SJSA1 (cell line): ENCODE measurements at regions not wholly inside any gene's neighbourhood (a gene's known extent, or its start where the extent isn't known, plus 50 kb on each side); places are given as distances from the start of the nearest gene placed in this dataset.
A peak's percentile ranks its signal among the peaks of the same experiment; 100 is the strongest.

Source experiments
- DNase-seq, 2 experiments: peaks; one replicate each; pipeline ENCODE4 v3.0.0-alpha.2; 2015 to 2020; ENCODE audit warnings: low spot score in 2 of 2, low read depth in 1 of 2
- H3K27ac ChIP-seq: fragments of 250-450 bp; sonication (Bioruptor Pico); 2 replicates; pipeline ENCODE4 v1.5.1; 2020; ENCODE audit warnings: mild to moderate bottlenecking, moderate library complexity
- H3K27me3 ChIP-seq: fragments of 250-450 bp; sonication (Bioruptor Pico); replicated peaks from 2 replicates; pipeline ENCODE4 v1.5.1; 2020; ENCODE audit warnings: mild to moderate bottlenecking, moderate library complexity
- H3K36me3 ChIP-seq: fragments of 250-450 bp; sonication (Bioruptor Pico); 2 replicates; pipeline ENCODE4 v1.5.1; 2020; ENCODE audit warnings: mild to moderate bottlenecking
- H3K4me1 ChIP-seq: fragments of 250-450 bp; sonication (Bioruptor Pico); replicated peaks from 2 replicates; pipeline ENCODE4 v1.6.1; 2021; ENCODE audit warnings: mild to moderate bottlenecking
- H3K4me3 ChIP-seq: fragments of 250-450 bp; sonication (Bioruptor Pico); 2 replicates; pipeline ENCODE4 v1.5.1; 2020; ENCODE audit warnings: mild to moderate bottlenecking
- H3K9me3 ChIP-seq: fragments of 250-450 bp; sonication (Bioruptor Pico); replicated peaks from 2 replicates; pipeline ENCODE4 v1.5.1; 2020; ENCODE audit warnings: mild to moderate bottlenecking

DNA sequence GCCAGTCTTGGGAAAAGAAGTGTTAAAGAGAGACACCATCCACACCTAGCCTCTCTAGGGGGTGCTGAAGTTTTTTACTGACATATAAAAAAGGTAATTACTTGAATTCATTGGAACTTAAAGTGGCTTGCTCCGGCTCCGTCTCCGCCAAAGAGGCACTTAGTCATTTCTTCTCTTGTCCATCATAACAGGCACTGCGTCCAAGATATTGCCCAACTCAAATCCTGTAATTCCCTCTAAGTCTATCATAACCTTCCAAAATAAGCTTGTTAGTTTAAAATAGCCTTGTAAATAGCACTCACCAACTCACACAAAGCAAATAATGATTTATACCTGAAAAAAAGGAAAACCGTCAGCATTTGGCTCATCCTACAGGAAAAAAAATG is 160.5 kb downstream of the ZBTB18 start:
- no peaks in the 10 kb centered on the region for H3K36me3 ChIP-seq
- DNase-seq, result no peak

DNA sequence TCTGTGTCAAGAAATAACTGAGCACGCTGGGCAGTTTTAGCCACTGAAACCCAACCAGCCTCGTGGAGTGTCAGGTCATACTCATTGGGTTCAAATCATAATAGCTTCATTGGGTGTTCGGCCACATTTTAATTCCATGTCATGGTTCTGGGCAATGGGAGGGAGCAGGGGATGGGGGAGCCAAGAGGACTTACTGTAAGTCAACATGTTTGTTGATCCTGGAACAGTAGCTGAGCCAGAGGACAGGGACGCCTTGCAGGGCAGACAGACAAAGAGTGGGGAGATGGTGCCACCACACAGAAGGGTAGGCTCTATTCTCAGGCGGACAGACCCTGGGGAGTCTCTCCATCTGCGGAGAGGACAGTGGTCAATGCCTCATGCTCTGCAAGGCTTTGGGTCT is 161.1 kb downstream of the ZBTB18 start:
- Histone ChIP-seq H3K27ac (no peak overlapping the region), H3K4me1 (peaks cover 32% of the 10 kb centered on the region), H3K36me3 (no peaks in the 10 kb centered on the region), H3K27me3 (no peaks in the 10 kb centered on the region), H3K9me3 (no peaks in the 10 kb centered on the region; the same call in 1 of the 2 replicates), H3K4me3 (no peak overlapping the region)
- DNase-seq, result no peak

More for the DNA sequence above, 160.5 kb downstream of the ZBTB18 start:
- Histone ChIP-seq H3K27me3 (no peaks in the 10 kb centered on the region), H3K9me3 (no peaks in the 10 kb centered on the region; the same call in 1 of the 2 replicates), H3K4me1 (peaks cover 32% of the 10 kb centered on the region), H3K27ac (no peak overlapping the region), H3K4me3 (no peak overlapping the region)

- Histone ChIP-seq H3K36me3 (no peaks in the 10 kb centered on the region), H3K27ac (peak overlapping the region; percentile 71), H3K9me3 (no peaks in the 10 kb centered on the region; the same call in 1 of the 2 replicates), H3K4me1 (peaks cover 32% of the 10 kb centered on the region), H3K27me3 (no peaks in the 10 kb centered on the region), H3K4me3 (no peak overlapping the region)
- no peak for DNase-seq
These were observed 161.9 kb downstream of the ZBTB18 start for GRCh38 chr1:244212797-244213475.

DNA sequence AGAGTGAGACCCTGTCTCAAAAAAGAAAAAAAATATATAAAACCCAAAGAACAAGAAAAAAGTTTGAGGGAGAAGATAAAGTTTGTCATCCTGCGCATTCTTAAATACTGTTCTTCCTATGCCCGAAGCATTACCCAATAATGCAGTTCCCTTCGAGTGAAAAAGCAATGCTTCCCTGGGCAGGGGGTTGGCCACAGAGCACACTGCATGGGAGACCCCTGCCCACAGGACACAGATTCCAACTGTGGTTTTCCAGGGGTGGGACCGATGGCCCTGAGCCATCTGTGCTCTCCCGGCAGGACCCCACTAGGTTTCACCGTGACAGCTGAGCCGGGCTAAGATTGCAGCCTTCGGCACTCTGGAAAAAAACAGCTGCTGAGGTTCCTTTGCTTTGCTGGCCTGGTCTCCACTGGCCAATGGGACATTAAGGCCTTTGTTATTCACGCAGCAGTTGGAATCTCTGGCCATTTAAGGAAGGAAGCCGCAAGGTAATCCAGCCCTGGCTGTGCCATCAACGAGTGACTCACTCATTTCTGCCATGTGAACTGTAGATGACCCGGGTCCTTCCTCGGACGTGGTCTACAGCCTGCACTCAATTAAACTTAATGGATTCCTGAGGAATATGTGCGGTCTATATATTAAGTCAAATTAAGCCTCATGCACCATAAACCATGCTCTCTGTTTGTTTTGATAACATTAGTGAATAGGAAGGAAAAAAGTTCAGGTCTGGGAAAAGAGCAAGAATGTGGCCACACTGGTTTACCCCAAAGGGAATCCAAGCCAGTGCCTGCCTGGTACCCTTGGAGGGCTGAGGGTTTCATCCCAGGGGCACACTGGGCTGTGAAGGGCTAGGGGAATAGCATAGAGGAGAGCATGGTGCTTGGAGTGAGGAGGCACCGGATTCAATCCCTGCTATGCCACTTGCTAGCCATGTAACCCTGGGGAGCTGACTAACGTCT is 163.2 kb downstream of the ZBTB18 start:
- no peak overlapping the region for H3K4me3 ChIP-seq
- peak overlapping the region; percentile 71 for H3K27ac ChIP-seq
- DNase-seq, result peak; percentile 96

DNA sequence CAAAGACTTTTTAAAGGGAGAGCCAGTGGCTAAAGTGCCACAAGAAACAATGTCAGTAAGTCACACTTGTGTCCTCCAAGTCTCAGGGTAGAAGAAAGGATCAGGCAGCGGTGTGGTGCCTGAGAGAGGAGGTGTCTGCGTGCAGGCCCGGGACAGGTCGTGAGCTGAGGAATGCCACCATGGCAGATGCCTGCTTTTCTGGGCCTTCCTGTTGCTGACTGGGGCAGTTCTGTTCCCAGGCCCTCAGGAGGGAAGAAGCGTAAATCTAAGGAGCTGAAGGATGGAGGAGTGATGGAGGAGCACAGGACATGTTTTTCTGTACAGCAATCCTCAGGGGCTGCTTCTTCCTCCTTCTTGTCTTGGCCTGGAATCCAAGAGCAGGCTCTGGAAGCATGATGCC is 165.8 kb downstream of the ZBTB18 start:
- Histone ChIP-seq H3K4me3 (no peak overlapping the region), H3K36me3 (no peaks in the 10 kb centered on the region)

More for the DNA sequence above, 163.2 kb downstream of the ZBTB18 start:
- Histone ChIP-seq H3K9me3 (no peaks in the 10 kb centered on the region; the same call in 1 of the 2 replicates), H3K4me1 (peaks cover 32% of the 10 kb centered on the region), H3K27me3 (no peaks in the 10 kb centered on the region), H3K36me3 (no peaks in the 10 kb centered on the region)

GRCh38 chr1:244217711-244218110 is 166.6 kb downstream of the ZBTB18 start:
- no peaks in the 10 kb centered on the region for H3K36me3 ChIP-seq
- no peaks in the 10 kb centered on the region for H3K27me3 ChIP-seq
- H3K9me3 ChIP-seq, result no peaks in the 10 kb centered on the region; the same call in 1 of the 2 replicates
- H3K4me3 ChIP-seq, result no peak overlapping the region
- DNase-seq, result no peak
- peaks cover 35% of the 10 kb centered on the region for H3K4me1 ChIP-seq
- H3K27ac ChIP-seq, result no peak overlapping the region

More for the DNA sequence above, 165.8 kb downstream of the ZBTB18 start:
- Histone ChIP-seq H3K9me3 (no peaks in the 10 kb centered on the region; the same call in 1 of the 2 replicates), H3K27ac (no peak overlapping the region), H3K4me1 (peaks cover 40% of the 10 kb centered on the region), H3K27me3 (no peaks in the 10 kb centered on the region)
- DNase-seq, result no peak

DNA sequence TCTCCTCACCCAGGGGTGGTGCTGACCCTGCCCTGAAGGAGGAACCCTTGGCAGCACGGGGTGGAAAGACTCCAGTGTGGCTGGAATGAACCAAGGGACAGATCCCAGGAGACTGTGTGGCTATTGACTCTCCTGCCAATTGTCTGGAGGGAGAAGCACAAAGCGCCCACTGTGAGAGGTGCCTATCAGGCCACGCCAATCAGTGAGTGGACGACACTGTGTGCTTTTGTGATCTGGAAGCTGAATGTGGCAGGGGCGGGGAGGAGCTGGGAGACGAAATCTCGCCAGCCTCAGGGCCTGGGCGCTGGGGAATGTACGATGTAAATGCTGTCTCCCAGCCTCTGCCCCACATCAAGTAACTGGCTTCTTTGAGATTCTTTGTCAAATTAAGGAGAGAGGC is 167.1 kb downstream of the ZBTB18 start:
- no peaks in the 10 kb centered on the region for H3K27me3 ChIP-seq
- no peaks in the 10 kb centered on the region for H3K36me3 ChIP-seq
- no peak overlapping the region for H3K27ac ChIP-seq
- peaks cover 30% of the 10 kb centered on the region for H3K4me1 ChIP-seq
- H3K9me3 ChIP-seq, result no peaks in the 10 kb centered on the region; the same call in 1 of the 2 replicates
- DNase-seq, result no peak
- H3K4me3 ChIP-seq, result no peak overlapping the region

DNA sequence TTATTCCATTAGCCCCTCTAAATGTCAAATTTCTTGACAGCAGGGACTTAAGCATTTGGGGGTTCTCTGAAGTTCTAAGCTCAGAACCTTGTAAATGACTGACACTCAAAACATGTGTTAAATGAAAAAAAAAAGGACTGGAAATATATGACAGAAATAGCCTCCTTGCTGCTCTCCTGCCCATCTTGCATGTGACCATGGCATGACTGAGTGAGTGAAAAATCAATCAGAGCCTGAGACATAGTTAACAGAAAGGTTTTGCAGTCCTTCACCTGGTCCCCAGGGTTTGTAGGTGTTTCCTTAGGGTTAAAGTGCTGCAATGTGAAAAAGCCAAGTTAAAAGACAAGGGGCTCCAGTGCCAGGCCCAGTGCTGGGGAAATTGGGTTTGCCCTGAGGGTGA is 168.1 kb downstream of the ZBTB18 start:
- no peaks in the 10 kb centered on the region for H3K36me3 ChIP-seq
- peaks cover 21% of the 10 kb centered on the region for H3K4me1 ChIP-seq
- no peaks in the 10 kb centered on the region for H3K27me3 ChIP-seq
- H3K4me3 ChIP-seq, result no peak overlapping the region
- no peak for DNase-seq
- H3K27ac ChIP-seq, result no peak overlapping the region
- no peaks in the 10 kb centered on the region; the same call in 1 of the 2 replicates for H3K9me3 ChIP-seq

- DNase-seq, result no peak
- Histone ChIP-seq H3K4me3 (no peak overlapping the region), H3K36me3 (no peaks in the 10 kb centered on the region), H3K9me3 (no peaks in the 10 kb centered on the region; the same call in 1 of the 2 replicates), H3K27me3 (no peaks in the 10 kb centered on the region), H3K4me1 (peaks cover 17% of the 10 kb centered on the region), H3K27ac (no peak overlapping the region)
These were observed 168.7 kb downstream of the ZBTB18 start for GRCh38 chr1:244219802-244220201.

DNA sequence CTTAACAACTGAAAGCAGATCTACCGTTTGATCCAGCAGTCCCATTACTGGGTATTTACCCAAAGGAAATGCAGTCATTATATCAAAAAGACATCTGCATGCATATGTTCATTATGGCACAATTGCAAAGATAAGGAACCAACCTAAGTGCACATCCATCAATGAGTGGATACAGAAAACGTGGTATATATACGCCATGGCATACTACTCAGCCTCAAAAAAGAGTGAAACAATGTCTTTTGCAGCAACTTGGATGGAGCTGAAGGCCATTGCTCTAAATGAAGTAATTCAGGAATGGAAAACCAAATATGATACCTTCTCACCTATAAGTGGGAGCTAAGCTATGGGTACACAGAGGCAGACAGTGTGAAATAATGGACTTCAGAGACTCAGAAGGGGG is 169.3 kb downstream of the ZBTB18 start:
- H3K4me3 ChIP-seq, result no peak overlapping the region
- no peaks in the 10 kb centered on the region; the same call in 1 of the 2 replicates for H3K9me3 ChIP-seq
- no peak for DNase-seq
- H3K4me1 ChIP-seq, result peaks cover 10% of the 10 kb centered on the region
- no peaks in the 10 kb centered on the region for H3K36me3 ChIP-seq
- H3K27ac ChIP-seq, result no peak overlapping the region
- H3K27me3 ChIP-seq, result no peaks in the 10 kb centered on the region

GRCh38 chr1:244221991-244222390 is 170.9 kb downstream of the ZBTB18 start:
- Histone ChIP-seq H3K27me3 (no peaks in the 10 kb centered on the region), H3K4me1 (peaks cover 22% of the 10 kb centered on the region), H3K36me3 (no peaks in the 10 kb centered on the region), H3K9me3 (no peaks in the 10 kb centered on the region), H3K27ac (no peak overlapping the region), H3K4me3 (no peak overlapping the region)
- no peak for DNase-seq

GRCh38 chr1:244224487-244225430 is 173.7 kb downstream of the ZBTB18 start:
- peaks cover 19% of the 10 kb centered on the region for H3K4me1 ChIP-seq
- H3K27me3 ChIP-seq, result no peaks in the 10 kb centered on the region
- no peak for DNase-seq
- H3K27ac ChIP-seq, result no peak overlapping the region
- no peaks in the 10 kb centered on the region for H3K9me3 ChIP-seq
- H3K4me3 ChIP-seq, result no peak overlapping the region
- no peaks in the 10 kb centered on the region for H3K36me3 ChIP-seq

- H3K4me3 ChIP-seq, result no peak overlapping the region
- DNase-seq, result peak in 1 of 2 experiments; percentile 39
- peaks cover 14% of the 10 kb centered on the region for H3K4me1 ChIP-seq
- H3K36me3 ChIP-seq, result no peaks in the 10 kb centered on the region
- H3K27ac ChIP-seq, result no peak overlapping the region
- H3K27me3 ChIP-seq, result no peaks in the 10 kb centered on the region
- no peaks in the 10 kb centered on the region for H3K9me3 ChIP-seq
These were observed 175.4 kb downstream of the ZBTB18 start for GRCh38 chr1:244226435-244226834.
